ENCODE measurements at regions not wholly inside any gene's neighbourhood (a gene's known extent, or its start where the extent isn't known, plus 50 kb on each side); places are given as distances from the start of the nearest gene placed in this dataset.
A peak's percentile ranks its signal among the peaks of the same experiment; 100 is the strongest.

GRCh38 chr18:6659963-6660725 is 69.4 kb upstream of the ARHGAP28 start:
- peak; percentile 53 for FAIRE-seq

GRCh38 chr18:6661692-6662415 is 67.7 kb upstream of the ARHGAP28 start:
- peak; percentile 88 for FAIRE-seq

- FAIRE-seq: no peak
These were observed 63.4 kb upstream of the ARHGAP28 start for GRCh38 chr18:6666012-6666685.

- no peak for FAIRE-seq
These were observed 60.7 kb upstream of the ARHGAP28 start for GRCh38 chr18:6668836-6669235.

- no peak for FAIRE-seq
These were observed 56.7 kb upstream of the ARHGAP28 start for GRCh38 chr18:6672821-6673308.

GRCh38 chr18:6677086-6677485 is 52.4 kb upstream of the ARHGAP28 start:
- no peak for FAIRE-seq

GRCh38 chr18:6679201-6679600 is 50.3 kb upstream of the ARHGAP28 start:
- FAIRE-seq: no peak

Data from endometrium (tissue), 2 donors.